ENCODE measurements at regions not wholly inside any gene's neighbourhood (a gene's known extent, or its start where the extent isn't known, plus 50 kb on each side); places are given as distances from the start of the nearest gene placed in this dataset.

GRCh38 chr11:71139516-71140205 lies 112.7 kb downstream of the SHANK2 start:
- DNase-seq (ENCODE audit: low read depth) = peak; percentile 30
- TF ChIP-seq CTCF (IDR thresholded peaks at IDR 0.05; ENCODE audit: insufficient read depth, low read depth, low read length, missing control alignments) = no peak
- H3K4me3 ChIP-seq (ENCODE audit: low read length) = no peak overlapping the region

- no peak for DNase-seq (ENCODE audit: low read depth)
- no peak for TF ChIP-seq CTCF (IDR thresholded peaks at IDR 0.05; ENCODE audit: insufficient read depth, low read depth, low read length, missing control alignments)
- no peak overlapping the region for H3K4me3 ChIP-seq (ENCODE audit: low read length)
Measured at GRCh38 chr11:71138737-71139425, 113.5 kb downstream of the SHANK2 start.

- no peak for DNase-seq (ENCODE audit: low read depth)
- H3K4me3 ChIP-seq (ENCODE audit: low read length) = no peak overlapping the region
- no peak for TF ChIP-seq CTCF (IDR thresholded peaks at IDR 0.05; ENCODE audit: insufficient read depth, low read depth, low read length, missing control alignments)
Measured at GRCh38 chr11:71137376-71137775, 115.0 kb downstream of the SHANK2 start.

- TF ChIP-seq CTCF (IDR thresholded peaks at IDR 0.05; ENCODE audit: insufficient read depth, low read depth, low read length, missing control alignments) = no peak
- no peak for DNase-seq (ENCODE audit: low read depth)
Measured at GRCh38 chr11:71136095-71136845, 116.1 kb downstream of the SHANK2 start.

GRCh38 chr11:71135112-71135511 lies 117.3 kb downstream of the SHANK2 start:
- no peak overlapping the region for H3K4me3 ChIP-seq (ENCODE audit: low read length)
- DNase-seq (ENCODE audit: low read depth) = no peak
- no peak for TF ChIP-seq CTCF (IDR thresholded peaks at IDR 0.05; ENCODE audit: insufficient read depth, low read depth, low read length, missing control alignments)

More at GRCh38 chr11:71136095-71136845, 116.1 kb downstream of the SHANK2 start:
- no peak overlapping the region for H3K4me3 ChIP-seq (ENCODE audit: low read length)

GRCh38 chr11:71133946-71134345 lies 118.4 kb downstream of the SHANK2 start:
- no peak overlapping the region for H3K4me3 ChIP-seq (ENCODE audit: low read length)
- no peak for TF ChIP-seq CTCF (IDR thresholded peaks at IDR 0.05; ENCODE audit: insufficient read depth, low read depth, low read length, missing control alignments)
- no peak for DNase-seq (ENCODE audit: low read depth)

All from epithelial cell of esophagus (primary cell).